K562 (cell line): ENCODE measurements at regions not wholly inside any gene's neighbourhood (a gene's known extent, or its start where the extent isn't known, plus 50 kb on each side); places are given as distances from the start of the nearest gene placed in this dataset.

Experiments used
- ATAC-seq: fragments of 200-7000 bp; cut with Tn5 transposase; 3 replicates; pipeline ENCODE4 v1.9.1; 2020; ENCODE audit warnings: moderate library complexity
- BruUV-seq: library from RNA; stranded (reverse); fragments of 400-500 nt; replicated peaks from 2 replicates; lab custom pipeline; 2021; lab: Mats Ljungman, UMichigan
- CTCF ChIA-PET: fragments of 300-600 bp; formaldehyde crosslinking; extraction: SDS; loops from one replicate; lab custom pipeline; 2021; ENCODE audit warnings: low intra/inter-chr PET ratio; lab: Yijun Ruan, JAX
- POLR2A ChIA-PET: fragments of 300-600, 350-650 bp; sonication (Branson Sonifier 250); formaldehyde crosslinking; extraction: SDS; loops from one replicate; lab custom pipeline; 2021; ENCODE audit warnings: antibody characterized with exemption, inconsistent platforms; lab: Yijun Ruan, JAX
- DNase-seq, 4 experiments: peaks; one replicate each; pipeline versions ENCODE4 v3.0.0 to v3.0.0-alpha.2; 2011 to 2018; ENCODE audit warnings: low spot score in 3 of 4, mixed read lengths in 3 of 4; ENCODE audit errors: extremely low read depth in 1 of 4
- FAIRE-seq: peaks from 2 replicates; lab custom pipeline; 2011; peaks lifted over from hg19 to GRCh38; lab: Jason Lieb, UNC
- H2AFZ ChIP-seq: 2 replicates; pipeline ENCODE4 v1.6.0; 2011; ENCODE audit warnings: low read depth, low read length, control low read depth, inconsistent platforms
- H3K27ac ChIP-seq: fragments of 200-600 bp; 3 replicates; pipeline ENCODE4 v1.8.0; 2011; ENCODE audit warnings: low read depth, mild to moderate bottlenecking, control low read depth, inconsistent platforms, low read length, moderate library complexity, mixed read lengths; ENCODE audit errors: extremely low read depth
- H3K27me3 ChIP-seq, 2 experiments: fragments of 300-600 bp in 1 of 2; 2 replicates in 1 of 2; 3 replicates in 1 of 2; pipeline versions ENCODE4 v1.6.0 to v1.8.0; 2011; ENCODE audit warnings: inconsistent platforms in 2 of 2, low read length in 2 of 2, mild to moderate bottlenecking in 1 of 2, mixed read lengths in 1 of 2, moderate library complexity in 1 of 2; ENCODE audit not compliant: control insufficient read depth in 2 of 2, insufficient read depth in 2 of 2
- H3K36me3 ChIP-seq: fragments of 300-600 bp; 3 replicates; pipeline ENCODE4 v1.8.0; 2011; ENCODE audit warnings: mild to moderate bottlenecking, low read length, inconsistent platforms; ENCODE audit not compliant: control insufficient read depth, insufficient read depth
- H3K4me1 ChIP-seq, 2 experiments: fragments of 200-600 bp in 1 of 2; replicated peaks in 1 of 2; 2 replicates in 1 of 2; 3 replicates in 1 of 2; pipeline versions ENCODE4 v1.5.1 to v1.8.0; 2011; ENCODE audit warnings: inconsistent platforms in 2 of 2, low read length in 2 of 2, mild to moderate bottlenecking in 1 of 2, mixed read lengths in 1 of 2, moderate library complexity in 1 of 2; ENCODE audit not compliant: control insufficient read depth in 2 of 2, insufficient read depth in 2 of 2
- H3K4me2 ChIP-seq: 2 replicates; pipeline ENCODE4 v1.6.1; 2011; ENCODE audit warnings: low read length, control low read depth, inconsistent platforms, mixed read lengths; ENCODE audit not compliant: insufficient read depth
- H3K4me3 ChIP-seq: fragments of 200-600 bp; sonication (generic), shearing (Covaris generic); 2 replicates; pipeline ENCODE4 v1.5.1; 2016; ENCODE audit warnings: control low read depth, inconsistent platforms
- H3K79me2 ChIP-seq: fragments of 200-600 bp; 3 replicates; pipeline ENCODE4 v1.8.0; 2011; ENCODE audit warnings: low read length, inconsistent platforms; ENCODE audit not compliant: control insufficient read depth, insufficient read depth
- H3K9ac ChIP-seq, 2 experiments: 2 replicates each; pipeline versions ENCODE4 v1.6.0 to v1.6.1; 2011; ENCODE audit warnings: low read depth in 2 of 2, low read length in 2 of 2, control low read depth in 1 of 2, inconsistent platforms in 1 of 2, mild to moderate bottlenecking in 1 of 2, mixed read lengths in 1 of 2; ENCODE audit not compliant: insufficient read depth in 1 of 2
- H3K9me1 ChIP-seq: one replicate; pipeline ENCODE4 v1.6.0; 2011; ENCODE audit warnings: inconsistent platforms, mild to moderate bottlenecking, low read length, moderate library complexity; ENCODE audit not compliant: control insufficient read depth, insufficient read depth
- H3K9me3 ChIP-seq: replicated peaks from 2 replicates; pipeline ENCODE4 v1.5.1; 2011; ENCODE audit warnings: low read depth, low read length, inconsistent platforms; ENCODE audit not compliant: control insufficient read depth, insufficient read depth
- H4K20me1 ChIP-seq: replicated peaks from 2 replicates; pipeline ENCODE4 v1.6.1; 2011; ENCODE audit warnings: low read length, inconsistent platforms, mixed read lengths; ENCODE audit not compliant: control insufficient read depth, insufficient read depth
- MCM2 ChIP-seq: fragments of 450-650 bp; IDR thresholded peaks from 2 replicates; pipeline ENCODE4 v1.6.1; 2017; ENCODE audit warnings: low read depth, mild to moderate bottlenecking
- POLR2B ChIP-seq: fragments of 450-650 bp; IDR thresholded peaks from 2 replicates; pipeline ENCODE4 v1.6.1; 2018; ENCODE audit warnings: low read depth; ENCODE audit not compliant: partially characterized antibody
- POU5F1 ChIP-seq: fragments of 150-350 bp; IDR thresholded peaks from 2 replicates; pipeline ENCODE4 v1.6.1; 2014; ENCODE audit warnings: borderline replicate concordance, low read length, low read depth, mild to moderate bottlenecking; ENCODE audit not compliant: partially characterized antibody
- RBBP5 ChIP-seq: fragments of 200-600 bp; sonication (generic); IDR thresholded peaks from 2 replicates; pipeline ENCODE4 v1.6.1; 2012; ENCODE audit warnings: borderline replicate concordance, mild to moderate bottlenecking, low read length, control low read depth, inconsistent platforms; ENCODE audit not compliant: insufficient read depth, poor library complexity, severe bottlenecking
- SMAD3 ChIP-seq: fragments of 450-650 bp; formaldehyde crosslinking; conservative IDR thresholded peaks from 2 replicates; pipeline ENCODE4 v1.4.0; 2020; ENCODE audit warnings: mild to moderate bottlenecking
- ZBTB2 ChIP-seq: fragments of 450-650 bp; IDR thresholded peaks from 2 replicates; pipeline ENCODE4 v1.6.1; 2016; ENCODE audit warnings: antibody characterized with exemption
- ZNF589 ChIP-seq: fragments of 200-800 bp; sonication (Bioruptor generic); IDR thresholded peaks from 2 replicates; pipeline ENCODE4 v1.6.1; 2016; ENCODE audit warnings: low read depth, missing genetic modification characterization, missing compliant biosample characterization
- ZNF830 ChIP-seq: fragments of 250-450 bp; sonication (Bioruptor Pico); IDR thresholded peaks from 2 replicates; pipeline ENCODE4 v1.5.0; 2021; ENCODE audit warnings: mild to moderate bottlenecking
- WGBS: fragments of 100-300 bp; shearing (Covaris generic); methylation state at CpG from one replicate; pipeline ENCODE4 v1.1.6; 2016; ENCODE audit warnings: low coverage, mixed read lengths; ENCODE audit not compliant: insufficient coverage; ENCODE audit errors: missing lambda C conversion rate; 5-methylcytosine and 5-hydroxymethylcytosine counted together
- in situ Hi-C: fragments of 300-500 bp; cut with MboI; formaldehyde crosslinking; loops from 4 replicates; pipeline ENCODE4 v1.15.0; 2018; ENCODE audit warnings: inconsistent platforms, mixed read lengths
- intact Hi-C: fragments of 100-400 bp; cut with micrococcal nuclease; formaldehyde crosslinking; loops from 2 replicates; pipeline ENCODE4 v1.14.2; 2022
- TF ChIP-seq, protein P1 (sequence below): fragments of 250-450 bp; sonication (Bioruptor Pico); IDR thresholded peaks from 2 replicates; pipeline ENCODE4 v1.8.0; 2021; ENCODE audit warnings: mild to moderate bottlenecking, moderate library complexity
- TF ChIP-seq, protein P2 (sequence below): fragments of 250-450 bp; sonication (Bioruptor Pico); IDR thresholded peaks from 2 replicates; pipeline ENCODE4 v1.8.0; 2022; ENCODE audit warnings: moderate library complexity, mild to moderate bottlenecking, inconsistent platforms
- TF ChIP-seq, protein P3 (sequence below): fragments of 450-650 bp; IDR thresholded peaks from 2 replicates; pipeline ENCODE4 v1.6.1; 2016; ENCODE audit warnings: low read depth, mild to moderate bottlenecking, moderate library complexity

GRCh38 chr14:95440496-95440895 lies 76.0 kb downstream of the SYNE3 start (continued):
- TF ChIP-seq POLR2B (no peak), POU5F1 (no peak)

DNA sequence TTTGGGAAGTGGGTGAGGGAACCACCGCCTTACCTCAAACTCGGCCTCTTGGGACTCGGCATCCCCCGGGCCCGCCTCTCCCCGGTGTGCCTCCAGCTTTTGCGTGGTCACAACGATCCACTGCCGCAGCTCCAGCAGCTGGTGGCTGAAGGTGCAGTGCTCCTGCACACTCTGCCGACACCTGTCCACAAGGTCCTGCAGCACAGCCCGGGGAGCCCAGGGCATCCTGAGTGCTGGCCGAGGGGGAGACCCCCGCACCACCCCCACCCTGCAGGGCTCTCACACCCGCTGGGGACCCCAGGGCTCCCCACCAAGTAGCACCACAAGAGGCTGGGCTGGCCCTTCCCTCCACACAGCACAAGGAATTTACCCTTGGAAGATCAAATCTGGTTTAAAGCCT lies 76.6 kb downstream of the SYNE3 start:
- no peaks in the 10 kb centered on the region for H3K79me2 ChIP-seq
- FAIRE-seq: no peak
- H4K20me1 ChIP-seq: no peaks in the 10 kb centered on the region
- no peak for ATAC-seq
- 12% methylated on average over 7 of the region's 14 CpGs for WGBS
- no peak for TF ChIP-seq MCM2
- no peak for TF ChIP-seq RBBP5
- no peak for TF ChIP-seq ZNF830 (CRISPR knock-in tag)
- no peak for TF ChIP-seq ZBTB2
- TF ChIP-seq, protein P1, sequence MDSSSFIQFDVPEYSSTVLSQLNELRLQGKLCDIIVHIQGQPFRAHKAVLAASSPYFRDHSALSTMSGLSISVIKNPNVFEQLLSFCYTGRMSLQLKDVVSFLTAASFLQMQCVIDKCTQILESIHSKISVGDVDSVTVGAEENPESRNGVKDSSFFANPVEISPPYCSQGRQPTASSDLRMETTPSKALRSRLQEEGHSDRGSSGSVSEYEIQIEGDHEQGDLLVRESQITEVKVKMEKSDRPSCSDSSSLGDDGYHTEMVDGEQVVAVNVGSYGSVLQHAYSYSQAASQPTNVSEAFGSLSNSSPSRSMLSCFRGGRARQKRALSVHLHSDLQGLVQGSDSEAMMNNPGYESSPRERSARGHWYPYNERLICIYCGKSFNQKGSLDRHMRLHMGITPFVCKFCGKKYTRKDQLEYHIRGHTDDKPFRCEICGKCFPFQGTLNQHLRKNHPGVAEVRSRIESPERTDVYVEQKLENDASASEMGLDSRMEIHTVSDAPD: no peak
- no peak for TF ChIP-seq SMAD3 (CRISPR knock-in tag)
- no peak for TF ChIP-seq ZNF589
- TF ChIP-seq, protein P2, sequence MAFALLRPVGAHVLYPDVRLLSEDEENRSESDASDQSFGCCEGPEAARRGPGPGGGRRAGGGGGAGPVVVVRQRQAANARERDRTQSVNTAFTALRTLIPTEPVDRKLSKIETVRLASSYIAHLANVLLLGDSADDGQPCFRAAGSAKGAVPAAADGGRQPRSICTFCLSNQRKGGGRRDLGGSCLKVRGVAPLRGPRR (CRISPR knock-in tag): no peak
- TF ChIP-seq, protein P3, sequence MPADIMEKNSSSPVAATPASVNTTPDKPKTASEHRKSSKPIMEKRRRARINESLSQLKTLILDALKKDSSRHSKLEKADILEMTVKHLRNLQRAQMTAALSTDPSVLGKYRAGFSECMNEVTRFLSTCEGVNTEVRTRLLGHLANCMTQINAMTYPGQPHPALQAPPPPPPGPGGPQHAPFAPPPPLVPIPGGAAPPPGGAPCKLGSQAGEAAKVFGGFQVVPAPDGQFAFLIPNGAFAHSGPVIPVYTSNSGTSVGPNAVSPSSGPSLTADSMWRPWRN: no peak
- BruUV-seq: no TSS peak
- ChIA-PET POLR2A (no interaction called here), CTCF (no interaction called here)
- no peaks in the 10 kb centered on the region for H3K36me3 ChIP-seq
- H2AFZ ChIP-seq: no peak overlapping the region
- no peak for DNase-seq
- H3K27me3 ChIP-seq: peaks cover 0 to 26% of the 10 kb centered on the region in 2 experiments; a peak in 3 of 5 replicates
- H3K4me3 ChIP-seq: no peak overlapping the region
- no peaks in the 10 kb centered on the region for H3K9me1 ChIP-seq
- intact Hi-C loops: loop anchor here (10.0 kb wide), 1 partner anchor 215 kb away; no protein-coding TSS in a partner anchor
- in situ Hi-C loops: loop anchor here (5.0 kb wide), 1 partner anchor 87 kb away; no protein-coding TSS in a partner anchor
- no peak overlapping the region for H3K4me2 ChIP-seq
- H3K9ac ChIP-seq: no peak overlapping the region
- no peaks in the 10 kb centered on the region for H3K9me3 ChIP-seq
- H3K27ac ChIP-seq: no peak overlapping the region
- peaks cover 0 to 3% of the 10 kb centered on the region in 2 experiments; a peak in 2 of 5 replicates for H3K4me1 ChIP-seq
